ENCODE measurements at regions not wholly inside any gene's neighbourhood (a gene's known extent, or its start where the extent isn't known, plus 50 kb on each side); places are given as distances from the start of the nearest gene placed in this dataset.
"Not testable (repeated sequence)": the region's sequence is repeated elsewhere in the genome, so short reads cannot be mapped to it uniquely, and the experiment has no call there.

DNA sequence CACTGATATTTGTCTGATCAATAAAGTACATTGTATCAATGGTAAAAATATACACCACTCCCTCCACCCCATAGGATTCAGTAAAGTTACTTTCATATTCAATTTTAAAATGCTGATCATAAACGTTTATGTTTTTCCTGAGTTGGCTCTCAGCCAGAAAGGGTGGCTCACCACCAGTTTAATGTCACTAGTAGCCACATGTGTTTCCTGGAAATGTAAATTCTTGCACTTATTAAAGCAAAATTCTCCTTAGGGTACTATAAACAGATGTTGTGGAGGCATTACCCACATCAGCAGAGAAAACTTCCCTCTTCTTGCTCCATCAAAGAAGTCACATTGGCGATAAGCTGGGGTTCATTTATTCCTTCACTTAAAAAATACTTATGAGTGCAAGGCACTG is 210.3 kb downstream of the SREK1 start:
- DNase-seq, result no peak

DNA sequence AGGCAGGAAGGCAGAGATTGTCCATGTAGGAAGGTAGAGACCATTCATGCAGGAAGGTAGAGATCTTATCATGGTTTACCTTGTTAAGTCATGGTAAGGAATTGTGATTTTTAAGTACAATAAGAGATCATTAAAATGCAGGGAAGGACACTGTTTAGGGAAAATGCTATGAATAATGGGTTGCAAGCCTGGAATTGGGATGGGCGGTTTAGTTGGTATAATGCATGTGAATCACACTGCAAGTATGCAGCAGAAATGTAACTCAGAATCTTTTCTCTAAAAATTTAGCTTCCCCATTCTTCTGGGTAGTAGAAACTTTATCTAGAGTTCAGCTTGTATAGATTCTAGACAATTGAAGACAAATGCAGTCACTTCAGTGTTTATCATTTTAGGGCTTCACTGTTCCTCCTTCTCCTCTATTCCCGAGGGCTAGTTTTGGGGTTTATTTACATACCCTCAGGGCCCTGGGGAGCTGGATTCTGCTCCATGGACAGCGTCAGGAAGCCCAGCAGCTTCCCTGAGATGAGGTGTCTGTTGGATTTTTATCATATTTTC is 212.0 kb downstream of the SREK1 start:
- DNase-seq, result no peak

DNA sequence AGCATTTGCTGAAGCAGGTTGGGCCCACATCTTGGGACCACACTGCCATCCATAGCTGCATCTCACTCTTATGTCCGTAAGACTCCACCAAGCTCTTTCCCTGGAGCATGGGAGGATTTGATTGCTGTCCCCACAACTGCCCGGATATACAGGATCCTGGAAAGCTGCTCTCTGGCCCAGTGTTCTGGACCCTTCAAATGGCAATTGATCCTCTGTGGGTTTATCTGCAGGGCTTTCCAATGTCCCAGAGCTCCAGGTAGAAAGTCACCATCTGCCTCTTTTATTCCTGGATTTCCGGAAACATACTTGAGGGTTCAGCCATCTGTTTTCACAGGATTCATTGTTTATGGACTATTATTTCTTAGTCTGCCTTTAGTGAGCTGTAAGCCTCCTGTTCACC is 214.6 kb downstream of the SREK1 start:
- no peak for DNase-seq

DNA sequence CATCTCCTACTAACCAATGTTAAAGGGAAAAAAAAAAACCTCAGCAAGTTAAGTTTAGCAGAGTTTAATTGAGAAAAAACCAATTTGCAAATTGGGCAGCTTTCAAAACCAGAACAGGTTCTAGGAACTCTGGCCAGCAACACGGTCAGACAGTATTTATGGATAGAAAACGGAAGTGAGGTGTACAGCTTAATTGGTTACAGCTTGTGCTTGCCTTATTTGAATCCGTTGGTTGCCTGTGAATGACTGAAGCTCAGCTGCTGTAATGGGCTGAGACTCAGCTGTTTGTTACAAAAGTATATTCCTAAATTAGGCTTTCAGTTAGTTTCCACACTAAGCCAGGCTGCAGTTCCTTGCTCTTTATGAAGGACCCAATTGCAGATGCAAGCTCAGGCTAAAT is 217.0 kb downstream of the SREK1 start:
- no peak for DNase-seq

DNA sequence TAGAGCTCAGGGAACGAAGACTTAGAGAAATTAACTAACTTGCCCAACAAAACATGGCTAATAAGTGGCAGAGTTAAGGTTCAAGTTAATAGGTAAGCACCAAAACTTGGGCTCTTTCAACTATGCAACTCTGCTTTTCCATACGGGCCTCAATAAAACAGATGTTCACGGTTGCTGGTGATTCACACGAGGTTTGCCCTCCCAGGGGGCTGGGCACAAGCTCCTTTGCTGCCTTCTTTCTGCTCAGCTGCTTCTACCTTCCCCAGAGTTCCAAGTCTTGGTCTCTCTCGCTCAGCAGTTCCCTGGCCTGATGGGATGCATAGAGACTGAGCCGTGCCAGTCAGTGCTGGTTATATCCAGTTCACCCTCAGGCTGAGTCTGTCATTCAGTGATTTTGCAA is 217.9 kb downstream of the SREK1 start:
- peak; percentile 2 for DNase-seq

DNA sequence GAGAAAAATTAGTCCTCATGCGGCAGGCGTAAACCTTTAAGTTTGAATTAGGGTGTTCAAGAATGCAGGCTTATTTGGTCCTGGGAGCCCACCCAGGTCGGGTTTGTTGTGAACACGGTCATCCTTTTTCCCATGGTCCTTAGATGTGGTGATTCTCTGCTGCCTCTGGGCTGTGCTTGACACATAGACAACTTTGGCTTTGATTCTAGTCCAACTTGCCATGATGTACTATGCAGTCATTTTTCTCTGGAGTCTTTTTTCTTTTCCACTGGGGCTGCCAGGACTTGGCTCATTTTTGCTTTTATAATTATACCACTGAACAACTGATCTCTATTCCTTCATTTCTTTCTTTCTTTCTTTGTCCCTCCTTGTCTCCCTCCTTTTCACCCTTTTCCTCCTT is 218.6 kb downstream of the SREK1 start:
- no peak for DNase-seq

DNA sequence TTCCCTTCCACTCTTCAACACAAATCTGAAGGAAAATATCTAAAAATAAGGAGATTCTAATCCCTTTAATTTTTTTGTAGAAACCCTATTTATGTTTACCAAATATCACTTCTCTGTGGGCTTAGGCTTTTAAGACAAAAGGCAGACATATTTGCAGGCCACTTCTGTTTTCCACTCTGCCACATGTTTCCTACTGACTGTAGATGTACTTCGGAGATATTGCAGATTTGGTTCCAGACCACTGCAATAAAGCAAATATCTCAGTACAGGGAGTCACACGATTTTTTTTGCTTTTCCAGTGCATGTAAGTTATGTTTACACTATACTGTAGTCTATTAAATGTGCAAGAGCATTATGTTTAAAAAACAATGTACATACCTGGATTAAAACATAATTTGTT is 219.0 kb downstream of the SREK1 start:
- no peak for DNase-seq

DNA sequence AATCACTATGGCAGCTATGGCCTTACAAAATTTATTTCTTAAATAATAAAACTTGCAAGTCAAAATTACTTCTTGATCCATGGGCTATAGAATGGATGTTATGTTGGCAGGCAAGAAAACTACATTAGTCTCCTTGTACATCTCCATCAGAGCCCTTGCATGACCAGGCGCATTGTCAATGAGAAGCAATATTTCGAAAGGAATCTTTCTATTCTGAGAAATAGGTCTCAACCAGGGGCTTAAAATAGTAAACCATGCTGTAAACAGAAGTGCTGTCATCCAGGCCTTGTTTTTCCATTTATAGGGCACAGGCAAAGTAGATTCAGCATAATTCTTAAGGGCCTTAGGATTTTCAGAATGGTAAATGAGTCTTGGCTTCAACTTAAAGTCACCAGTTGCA is 220.1 kb downstream of the SREK1 start:
- DNase-seq, result no peak

DNA sequence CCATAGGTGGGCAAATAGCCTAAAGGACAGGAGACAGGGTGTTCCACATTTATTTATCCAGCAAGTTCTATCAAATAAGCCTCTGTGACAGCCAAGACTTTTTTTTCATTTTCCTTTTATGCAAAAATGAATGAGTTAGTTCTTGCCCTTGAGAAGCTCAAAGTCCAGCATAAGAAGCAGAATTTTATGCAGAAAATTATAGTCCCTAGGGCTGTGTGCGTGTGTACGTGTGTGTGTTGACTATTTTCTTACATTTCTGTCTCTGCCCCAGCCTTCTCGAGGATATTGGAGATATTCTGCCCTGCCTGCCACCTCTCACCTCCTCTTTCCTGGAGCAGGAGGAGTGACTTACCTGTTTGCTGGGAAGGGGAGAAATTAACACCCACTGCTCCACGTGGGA is 221.9 kb downstream of the SREK1 start:
- DNase-seq, result no peak

DNA sequence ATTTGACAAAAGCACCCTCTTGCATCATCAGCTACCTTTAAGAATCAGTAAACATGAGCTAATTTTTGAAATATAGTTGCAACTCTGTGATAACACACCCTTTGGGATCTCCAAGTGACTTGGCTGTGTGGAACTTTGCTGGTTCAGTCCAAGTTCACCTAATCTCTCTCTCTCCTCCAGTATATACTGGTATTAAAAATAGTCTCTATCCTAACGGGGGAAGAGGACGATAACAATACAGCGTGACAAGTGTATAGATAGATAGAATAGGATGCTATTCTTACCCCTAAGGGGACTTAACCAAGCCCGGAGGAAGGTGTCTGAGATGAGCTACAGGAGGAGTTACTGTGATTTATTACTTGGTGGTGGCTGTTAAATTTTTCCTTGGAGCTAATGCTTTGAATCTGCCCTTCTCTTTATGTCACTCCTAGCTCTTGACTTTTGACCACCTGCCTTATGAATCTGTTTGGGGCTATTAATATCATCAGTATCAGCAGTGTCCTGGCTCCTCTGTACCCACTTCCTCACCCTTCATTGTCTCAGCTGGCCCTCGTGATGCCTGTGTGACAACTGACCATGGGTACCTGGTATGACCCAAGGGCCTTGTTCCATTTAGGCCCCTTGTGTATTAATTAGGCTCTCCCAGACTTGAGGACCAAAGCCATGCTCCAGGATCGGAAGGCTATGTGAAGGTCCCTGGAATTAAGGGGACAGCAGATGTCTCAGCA is 223.9 kb downstream of the SREK1 start:
- no peak for DNase-seq

DNA sequence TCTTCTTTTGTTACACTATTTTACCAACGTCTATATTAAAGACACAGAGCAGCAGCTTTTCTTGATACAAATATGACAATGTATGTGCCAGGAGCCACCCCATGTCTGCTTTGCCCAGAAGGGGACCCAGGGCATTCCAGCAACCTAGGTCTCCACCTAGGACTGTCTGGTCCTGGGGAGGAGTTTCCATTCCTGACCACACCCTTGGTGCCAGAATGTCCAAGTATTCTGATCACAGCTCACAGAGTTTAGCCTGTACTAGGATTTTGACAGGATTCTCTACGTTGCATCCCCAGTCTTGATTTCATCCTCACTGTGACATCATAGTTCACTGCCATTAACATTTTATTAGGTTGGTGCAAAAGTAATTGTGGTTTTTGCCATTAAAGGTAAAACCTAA is 224.7 kb downstream of the SREK1 start:
- DNase-seq, result no peak

DNA sequence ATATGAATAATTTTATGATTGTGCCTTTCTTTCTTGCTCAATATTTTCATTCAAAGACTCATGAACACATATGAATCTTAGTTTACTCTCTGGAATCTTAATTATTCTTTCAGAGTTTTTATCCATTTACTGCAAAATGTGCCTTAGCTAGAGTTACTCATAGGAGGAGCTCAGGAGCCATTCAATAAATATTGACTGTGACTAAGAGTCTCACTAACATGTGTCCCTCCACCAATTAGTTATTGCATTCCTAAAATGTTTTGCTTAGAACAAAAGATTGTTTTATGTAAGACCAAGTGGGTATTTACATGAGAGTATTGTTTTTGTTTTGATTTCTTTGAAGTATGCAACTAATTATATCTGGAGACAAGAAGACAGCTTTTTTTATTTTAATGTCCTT is 218.4 kb upstream of the MAST4 start:
- no peak for DNase-seq

DNA sequence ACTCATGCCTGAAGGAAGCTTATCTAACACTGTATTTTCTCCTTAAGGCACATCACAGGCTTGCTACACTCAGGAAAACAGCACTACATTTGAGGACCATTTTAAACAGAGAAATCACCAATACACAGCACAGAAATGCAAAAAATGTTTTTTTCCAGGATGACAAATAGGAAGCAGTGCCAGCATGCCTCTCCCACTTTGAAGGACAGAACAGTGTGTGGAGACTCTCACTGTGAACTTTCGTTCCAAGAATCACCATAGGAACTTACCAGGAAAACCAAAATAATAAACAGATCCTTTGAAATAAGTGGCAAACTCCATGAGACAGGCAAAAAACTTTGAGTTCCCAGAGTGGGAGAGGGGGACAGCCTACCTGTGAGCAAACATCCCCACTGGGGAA is 217.8 kb upstream of the MAST4 start:
- no peak for DNase-seq

DNA sequence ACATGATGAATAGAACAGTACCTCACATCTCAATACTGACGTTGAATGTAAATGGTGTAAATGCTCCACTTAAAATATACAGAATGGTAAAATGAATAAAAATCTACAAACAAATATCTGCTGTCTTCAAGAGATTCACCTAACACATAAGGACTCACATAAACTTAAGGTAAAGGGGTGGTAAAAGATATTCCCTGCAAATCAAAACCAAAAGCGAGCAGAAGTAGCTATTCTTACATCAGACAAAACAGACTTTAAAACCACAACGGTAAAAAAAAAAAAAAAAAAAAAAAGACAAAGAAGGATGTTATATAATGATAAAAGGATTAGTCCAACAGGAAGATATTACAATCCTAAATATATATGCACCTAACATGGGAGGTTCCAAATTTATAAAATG is 214.0 kb upstream of the MAST4 start:
- DNase-seq, result no peak

DNA sequence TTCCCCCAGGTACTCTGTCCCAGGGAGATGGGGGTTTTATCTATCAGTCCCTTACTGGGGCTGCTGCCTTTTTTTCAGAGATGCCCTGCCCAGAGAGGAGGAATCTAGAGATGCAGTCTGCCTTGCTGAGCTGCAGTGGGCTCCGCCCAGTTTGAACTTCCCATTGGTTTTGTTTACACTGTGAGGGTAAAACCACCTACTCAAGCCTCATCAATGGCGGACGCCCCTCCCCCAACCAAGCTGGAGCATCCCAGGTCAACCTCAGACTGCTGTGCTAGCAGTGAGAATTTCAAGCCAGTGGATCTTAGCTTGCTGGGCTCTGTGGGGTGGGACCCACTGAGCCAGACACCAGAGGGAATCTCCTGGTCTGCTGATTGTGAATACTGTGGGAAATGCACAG is 191.0 kb upstream of the MAST4 start:
- not testable (repeated sequence) for DNase-seq

DNA sequence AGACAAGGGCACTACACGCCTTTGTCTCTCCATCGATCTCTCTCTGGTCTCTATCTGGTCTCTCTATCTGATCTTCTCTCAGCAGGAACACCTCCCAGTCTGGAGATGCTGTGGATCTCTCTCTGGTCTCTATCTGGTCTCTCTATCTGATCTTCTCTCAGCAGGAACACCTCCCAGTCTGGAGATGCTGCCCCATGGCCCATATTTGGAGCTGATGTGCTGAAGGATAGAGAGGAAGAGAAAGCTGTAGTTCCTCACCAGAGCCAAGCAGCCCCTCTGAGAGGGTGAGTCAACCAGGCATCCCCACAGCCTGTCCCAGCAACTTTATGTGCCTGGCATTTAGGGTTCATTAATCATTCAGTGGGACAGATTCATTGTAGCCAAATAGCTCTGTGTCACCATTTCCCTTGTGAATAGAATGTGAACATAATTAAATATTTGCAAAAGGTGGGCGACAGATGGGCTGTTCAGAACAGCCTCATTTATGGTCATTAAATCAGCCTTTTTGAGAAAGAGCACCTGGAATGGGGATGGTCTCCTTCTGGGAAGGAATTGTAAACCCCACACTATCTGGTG is 189.3 kb upstream of the MAST4 start:
- DNase-seq, result peak; percentile 91

DNA sequence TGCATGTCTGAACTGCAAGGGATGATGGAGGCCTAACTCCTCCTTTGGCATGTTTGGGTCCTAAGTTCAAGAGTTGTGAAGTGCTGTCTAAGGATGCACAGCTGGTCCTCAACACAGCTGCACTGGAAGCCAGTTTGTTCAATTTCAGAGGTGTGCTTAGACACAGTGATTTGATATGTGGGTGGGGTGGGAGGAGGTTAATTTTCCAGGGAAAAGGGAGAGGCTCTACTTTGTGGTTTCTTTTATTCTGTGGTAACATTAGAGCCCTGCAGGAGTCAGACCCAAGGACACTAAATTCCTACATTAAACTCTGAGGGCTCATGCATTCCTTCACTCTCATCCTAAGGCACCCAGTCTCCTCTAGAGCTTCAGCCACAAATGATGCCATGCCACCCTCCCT is 188.4 kb upstream of the MAST4 start:
- DNase-seq, result no peak

DNA sequence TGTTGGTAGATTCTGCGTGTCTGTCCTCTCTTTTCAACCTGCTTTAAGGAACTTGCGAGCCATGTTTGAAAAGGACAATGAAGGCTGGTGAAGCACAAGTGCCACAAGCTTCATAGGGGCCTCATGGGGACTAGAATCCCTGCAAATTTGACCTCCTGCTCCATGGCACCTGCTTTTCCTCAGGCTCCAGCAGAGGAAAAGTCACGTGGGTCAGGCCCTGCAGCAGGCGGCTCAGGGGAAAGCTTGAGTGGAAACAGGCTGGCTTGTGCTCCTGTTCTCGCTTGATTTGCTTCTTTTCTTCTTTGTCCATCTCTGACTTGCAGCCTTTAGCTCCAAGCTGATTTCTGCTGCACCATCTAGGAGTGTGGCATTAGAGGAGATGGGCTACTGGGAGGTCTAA is 187.6 kb upstream of the MAST4 start:
- no peak for DNase-seq

DNA sequence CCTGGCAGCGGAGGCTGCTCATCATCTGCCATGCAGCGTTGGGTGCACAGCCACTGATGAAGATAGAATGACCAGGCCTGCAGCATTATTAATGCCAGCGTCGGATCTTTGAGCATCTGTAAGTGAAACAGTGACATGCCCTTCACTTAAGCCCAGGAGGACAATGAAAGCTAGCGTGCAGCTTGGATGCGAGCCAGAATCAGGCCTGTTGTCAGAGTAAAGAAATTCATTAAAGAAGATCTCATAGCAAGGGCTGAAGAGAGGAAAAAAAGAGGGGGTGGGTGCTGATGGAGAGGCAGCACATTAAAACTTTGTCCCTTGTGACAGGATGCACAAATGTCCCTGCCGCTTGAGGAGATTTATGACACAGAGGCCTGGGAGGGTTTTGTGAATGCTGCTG is 186.1 kb upstream of the MAST4 start:
- no peak for DNase-seq

DNA sequence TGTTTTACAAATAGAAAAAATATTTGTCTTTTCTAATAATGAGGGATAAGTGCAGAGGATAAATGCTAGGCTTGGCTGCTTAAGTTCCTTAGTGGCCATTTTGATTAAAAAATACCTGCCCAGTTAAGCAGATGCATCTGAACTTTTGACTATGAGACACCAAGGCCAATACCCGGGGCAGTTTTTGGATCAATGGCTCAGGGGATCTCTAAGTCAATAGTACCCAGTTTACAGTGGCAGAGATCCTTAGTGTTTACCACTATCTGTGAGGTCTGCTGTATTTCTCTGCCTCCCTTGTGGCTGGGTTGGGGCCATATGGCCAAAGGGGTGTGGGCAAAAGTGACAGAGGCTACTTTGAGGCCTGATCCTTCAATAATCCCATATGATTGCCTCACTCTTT is 184.5 kb upstream of the MAST4 start:
- no peak for DNase-seq

DNA sequence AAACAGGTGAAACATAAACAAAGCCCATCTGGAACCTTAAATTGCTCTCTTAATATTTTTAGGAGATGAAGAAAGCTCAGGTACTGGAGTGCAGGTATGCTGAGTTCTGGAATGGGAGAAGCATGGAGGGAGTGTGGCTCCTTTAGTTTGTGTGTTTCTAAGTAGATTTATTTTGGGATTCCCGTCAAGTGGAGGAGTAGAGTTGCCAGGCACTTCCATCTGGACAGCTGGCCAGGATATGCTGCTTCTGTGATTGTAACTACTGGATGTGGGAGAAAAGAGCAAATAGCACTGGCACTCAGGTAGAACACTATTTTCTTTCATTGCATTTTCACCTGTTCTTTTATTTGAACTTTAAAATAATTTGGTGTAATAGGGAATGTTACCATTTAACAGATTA is 182.3 kb upstream of the MAST4 start:
- peak; percentile 2 for DNase-seq

DNA sequence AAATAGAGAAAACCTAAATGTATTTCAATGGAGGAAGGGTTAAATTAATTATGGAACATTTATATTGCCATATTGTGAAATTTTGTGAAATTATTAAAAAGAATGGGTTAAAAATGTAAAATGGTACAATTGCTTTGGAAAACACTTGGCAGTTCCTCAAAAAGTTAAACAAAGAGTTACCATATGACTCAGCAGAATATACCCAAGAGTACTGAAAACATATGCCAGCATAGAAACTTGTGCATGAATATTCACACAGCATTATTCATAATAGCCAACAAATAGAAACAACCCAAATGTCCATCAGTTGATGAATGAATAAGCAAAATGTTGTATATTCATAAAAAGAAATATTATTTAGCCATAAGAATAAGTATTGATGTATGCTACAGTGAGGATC is 181.0 kb upstream of the MAST4 start:
- peak; percentile 5 for DNase-seq

DNA sequence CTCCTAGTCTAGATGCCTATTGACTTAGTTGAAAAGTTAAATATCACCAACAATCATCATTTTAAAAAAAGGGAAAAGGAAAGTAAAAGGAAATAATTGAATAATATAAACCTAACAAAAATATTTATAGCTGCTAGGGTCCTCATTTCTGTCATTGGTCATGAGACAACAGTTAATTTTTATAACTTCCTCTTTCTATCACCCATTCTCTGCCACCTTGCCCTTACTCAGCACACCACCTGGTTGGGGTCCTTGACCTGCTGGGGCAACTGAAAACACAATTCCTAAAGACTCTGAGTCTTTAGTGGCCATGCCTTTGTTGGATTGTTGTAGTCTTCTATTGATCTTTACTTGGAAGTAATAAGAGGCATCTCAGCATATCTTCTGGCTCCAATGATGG is 179.5 kb upstream of the MAST4 start:
- no peak for DNase-seq

DNA sequence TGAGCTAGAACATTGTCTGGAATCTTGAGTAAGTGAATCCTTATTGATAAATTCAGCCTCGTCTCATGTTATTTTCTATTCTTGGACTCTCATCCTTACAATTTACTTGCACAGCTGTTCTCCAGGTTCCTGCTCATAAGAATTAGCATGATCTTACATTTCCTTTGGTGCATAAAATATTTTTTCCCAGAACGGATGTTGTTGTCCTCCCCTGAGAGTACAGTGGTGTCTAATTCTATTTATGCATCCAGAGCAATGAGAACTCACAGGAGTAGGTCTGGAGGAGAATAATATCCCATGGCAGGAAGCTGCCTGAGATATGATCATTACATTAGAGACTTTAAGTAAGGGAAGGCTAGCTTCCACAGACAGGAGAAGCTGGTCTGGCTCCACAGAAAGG is 178.4 kb upstream of the MAST4 start:
- DNase-seq, result peak; percentile 23

DNA sequence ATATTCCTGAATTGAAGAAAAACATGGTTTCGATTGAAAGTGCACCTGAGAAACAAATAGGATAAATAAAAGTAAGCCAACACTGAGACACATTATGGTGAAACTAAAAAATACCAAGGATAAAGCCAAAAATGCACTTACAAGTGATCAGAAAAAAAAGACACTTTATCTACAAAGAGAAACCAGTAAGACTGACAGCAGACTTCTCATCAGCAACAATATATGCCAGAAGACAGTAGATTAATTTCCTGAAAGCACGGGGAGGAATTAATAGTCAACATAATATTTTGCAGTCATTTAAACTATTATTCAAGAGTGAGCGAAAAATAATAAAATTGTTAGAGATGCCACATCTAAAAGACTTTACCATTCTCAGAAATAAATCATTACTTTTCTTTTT is 172.7 kb upstream of the MAST4 start:
- DNase-seq, result no peak
